ENCODE measurements at regions not wholly inside any gene's neighbourhood (a gene's known extent, or its start where the extent isn't known, plus 50 kb on each side); places are given as distances from the start of the nearest gene placed in this dataset.

DNA sequence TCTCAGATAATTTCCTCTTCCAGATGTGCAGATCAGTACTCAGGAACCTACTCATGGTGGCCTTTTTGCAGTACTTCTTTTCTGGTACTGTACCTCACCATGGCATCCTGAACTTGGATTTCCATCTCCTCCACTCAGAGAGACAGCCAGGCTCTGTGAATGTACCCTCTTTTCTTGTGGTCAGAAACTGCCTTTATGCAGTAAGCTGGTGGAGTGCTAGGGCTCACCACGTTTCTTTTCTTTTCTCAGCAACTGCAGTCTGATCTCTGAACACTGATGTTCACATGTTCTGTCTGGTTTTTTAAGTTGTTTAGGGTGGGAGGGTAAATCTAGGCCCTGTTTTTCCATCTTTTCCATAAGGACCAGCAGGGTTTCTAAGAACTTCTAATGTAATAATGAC, 99.8 kb upstream of the NRXN3 start:
- no peak overlapping the region for H3K9ac ChIP-seq (ENCODE audit: low read length)
- DNase-seq, result no peak
- H3K4me1 Mint-ChIP-seq, result no peaks in the 10 kb centered on the region
- H4K20me1 ChIP-seq (ENCODE audit: control insufficient read depth, insufficient read depth, low read length, poor library complexity, severe bottlenecking), result no peaks in the 10 kb centered on the region
- H3K4me2 ChIP-seq (replicated peaks; ENCODE audit: low read depth, low read length, poor library complexity, severe bottlenecking), result no peak overlapping the region
- POLR2A ChIA-PET, result no interaction called here
- no peak overlapping the region for H3K27ac ChIP-seq (ENCODE audit: low read length in 2 of 2)
- H3K79me2 ChIP-seq (ENCODE audit: control insufficient read depth, insufficient read depth, low read length), result no peaks in the 10 kb centered on the region
- intact Hi-C loops (cut with micrococcal nuclease), result no loop called here
- no peaks in the 10 kb centered on the region for H3K4me1 ChIP-seq (ENCODE audit: control insufficient read depth in 2 of 2, insufficient read depth in 2 of 2, low read length in 2 of 2)
- no peak for ATAC-seq (ENCODE audit: low read depth)
- no peaks in the 10 kb centered on the region for H3K9me3 Mint-ChIP-seq (ENCODE audit: insufficient read depth)
- no peak overlapping the region for H3K27ac Mint-ChIP-seq
- WGBS (ENCODE audit: insufficient coverage), result no CpG with 5 or more reads among the region's 1 CpG
- H3K27me3 Mint-ChIP-seq, result peaks cover 2% of the 10 kb centered on the region
- TF ChIP-seq CTCF (IDR thresholded peaks at IDR 0.05) (no peak), EZH2 (IDR thresholded peaks at IDR 0.05; ENCODE audit: borderline replicate concordance, insufficient read depth, low read depth, low read length, poor library complexity, severe bottlenecking) (no peak)
- peaks cover 0 to 4% (median 0%) of the 10 kb centered on the region in 3 donors for H3K9me3 ChIP-seq (ENCODE audit: control extremely low read depth in 1 of 3, control insufficient read depth in 2 of 3, insufficient read depth in 1 of 3, low read length in 2 of 3)
- no peak overlapping the region for H3K4me3 Mint-ChIP-seq
- H3K4me3 ChIP-seq (ENCODE audit: control extremely low read depth in 1 of 5, extremely low read depth in 1 of 5, insufficient read depth in 1 of 5, low read depth in 2 of 5, low read length in 4 of 5), result no peak overlapping the region
- H3K36me3 ChIP-seq (replicated peaks in 1 of 2; ENCODE audit: control extremely low read depth in 1 of 2, control insufficient read depth in 1 of 2, extremely low read depth in 1 of 2, insufficient read depth in 2 of 2, low read length in 1 of 2), result no peaks in the 10 kb centered on the region
- H2AFZ ChIP-seq (ENCODE audit: insufficient read depth, low read depth, low read length, poor library complexity, severe bottlenecking), result no peak overlapping the region
- no peaks in the 10 kb centered on the region for H3K27me3 ChIP-seq (replicated peaks in 1 of 4; ENCODE audit: control extremely low read depth in 1 of 4, control insufficient read depth in 3 of 4, insufficient read depth in 4 of 4, low read length in 3 of 4)
- CTCF ChIA-PET, result no interaction called here

GRCh38 chr14:78071016-78071549, 99.1 kb upstream of the NRXN3 start:
- Histone ChIP-seq H3K4me2 (replicated peaks; ENCODE audit: low read depth, low read length, poor library complexity, severe bottlenecking) (no peak overlapping the region), H3K27ac (ENCODE audit: low read length in 2 of 2) (no peak overlapping the region), H3K27me3 (replicated peaks in 1 of 4; ENCODE audit: control extremely low read depth in 1 of 4, control insufficient read depth in 3 of 4, insufficient read depth in 4 of 4, low read length in 3 of 4) (no peaks in the 10 kb centered on the region), H3K36me3 (replicated peaks in 1 of 2; ENCODE audit: control extremely low read depth in 1 of 2, control insufficient read depth in 1 of 2, extremely low read depth in 1 of 2, insufficient read depth in 2 of 2, low read length in 1 of 2) (no peaks in the 10 kb centered on the region), H3K4me1 (ENCODE audit: control insufficient read depth in 2 of 2, insufficient read depth in 2 of 2, low read length in 2 of 2) (no peaks in the 10 kb centered on the region), H3K4me3 (ENCODE audit: control extremely low read depth in 1 of 5, extremely low read depth in 1 of 5, insufficient read depth in 1 of 5, low read depth in 2 of 5, low read length in 4 of 5) (no peak overlapping the region), H2AFZ (ENCODE audit: insufficient read depth, low read depth, low read length, poor library complexity, severe bottlenecking) (no peak overlapping the region), H3K9me3 (ENCODE audit: control extremely low read depth in 1 of 3, control insufficient read depth in 2 of 3, insufficient read depth in 1 of 3, low read length in 2 of 3) (peaks cover 0 to 4% (median 0%) of the 10 kb centered on the region in 3 donors), H4K20me1 (ENCODE audit: control insufficient read depth, insufficient read depth, low read length, poor library complexity, severe bottlenecking) (no peaks in the 10 kb centered on the region), H3K9ac (ENCODE audit: low read length) (no peak overlapping the region), H3K79me2 (ENCODE audit: control insufficient read depth, insufficient read depth, low read length) (no peaks in the 10 kb centered on the region)
- no peak overlapping the region for H3K4me3 Mint-ChIP-seq
- DNase-seq (no peak), ATAC-seq (ENCODE audit: low read depth) (no peak)
- POLR2A ChIA-PET, result no interaction called here
- TF ChIP-seq EZH2 (IDR thresholded peaks at IDR 0.05; ENCODE audit: borderline replicate concordance, insufficient read depth, low read depth, low read length, poor library complexity, severe bottlenecking) (no peak), CTCF (IDR thresholded peaks at IDR 0.05) (no peak)
- H3K9me3 Mint-ChIP-seq (ENCODE audit: insufficient read depth), result no peaks in the 10 kb centered on the region
- no peaks in the 10 kb centered on the region for H3K4me1 Mint-ChIP-seq
- peaks cover 2% of the 10 kb centered on the region for H3K27me3 Mint-ChIP-seq
- no peak overlapping the region for H3K27ac Mint-ChIP-seq
- CTCF ChIA-PET, result no interaction called here
- intact Hi-C loops (cut with micrococcal nuclease), result no loop called here
- 72% methylated on average over 3 of the region's 3 CpGs for WGBS (ENCODE audit: insufficient coverage)

Measured in B cell (primary cell).